Testis (tissue), 2 donors: ENCODE measurements at regions not wholly inside any gene's neighbourhood (a gene's known extent, or its start where the extent isn't known, plus 50 kb on each side); places are given as distances from the start of the nearest gene placed in this dataset.
"Not testable (repeated sequence)": the region's sequence is repeated elsewhere in the genome, so short reads cannot be mapped to it uniquely, and the experiment has no call there.

Source experiments
- DNase-seq: peaks from one replicate; pipeline ENCODE4 v3.0.0-alpha.2; 2019
- H3K27ac ChIP-seq, 2 donors: fragments of 200-600 bp; sonication (generic); one replicate each; pipeline ENCODE4 v1.5.1; 2019
- H3K27me3 ChIP-seq: fragments of 200-600 bp; sonication (generic); one replicate; pipeline ENCODE4 v1.5.1; 2019
- H3K36me3 ChIP-seq: fragments of 200-600 bp; sonication (generic); one replicate; pipeline ENCODE4 v1.5.1; 2017; ENCODE audit warnings: low read depth; ENCODE audit errors: missing control alignments
- H3K4me1 ChIP-seq: fragments of 200-600 bp; sonication (generic); one replicate; pipeline ENCODE4 v1.5.1; 2019
- H3K4me3 ChIP-seq, 2 donors: fragments of 200-600 bp; sonication (generic); one replicate each; pipeline ENCODE4 v1.5.1; 2017 to 2019
- H3K9me3 ChIP-seq: fragments of 200-600 bp; sonication (generic); one replicate; pipeline ENCODE4 v1.5.1; 2017
- POLR2A ChIP-seq: fragments of 450-650 bp; IDR thresholded peaks from one replicate; pipeline ENCODE4 v1.6.1; 2017; ENCODE audit warnings: antibody characterized with exemption, mild to moderate bottlenecking, moderate library complexity
- WGBS, 2 donors: methylation state at CpG; one replicate each; pipeline ENCODE4 v1.1.5; 2018; 5-methylcytosine and 5-hydroxymethylcytosine counted together
- intact Hi-C: fragments of 100-400 bp; cut with DNase I; formaldehyde crosslinking; loops from one replicate; pipeline ENCODE4 v1.15.1; 2023; ENCODE audit warnings: low total_unique reads
- TF ChIP-seq, protein P1 (sequence below), 3 experiments: fragments of 450-650 bp in 2 of 3; fragments of 200-600 bp in 1 of 3; sonication (generic) in 1 of 3; IDR thresholded peaks; one replicate each; pipeline ENCODE4 v1.5.1; 2016 to 2019; ENCODE audit warnings: antibody characterized with exemption in 3 of 3, mild to moderate bottlenecking in 2 of 3, moderate library complexity in 1 of 3

DNA sequence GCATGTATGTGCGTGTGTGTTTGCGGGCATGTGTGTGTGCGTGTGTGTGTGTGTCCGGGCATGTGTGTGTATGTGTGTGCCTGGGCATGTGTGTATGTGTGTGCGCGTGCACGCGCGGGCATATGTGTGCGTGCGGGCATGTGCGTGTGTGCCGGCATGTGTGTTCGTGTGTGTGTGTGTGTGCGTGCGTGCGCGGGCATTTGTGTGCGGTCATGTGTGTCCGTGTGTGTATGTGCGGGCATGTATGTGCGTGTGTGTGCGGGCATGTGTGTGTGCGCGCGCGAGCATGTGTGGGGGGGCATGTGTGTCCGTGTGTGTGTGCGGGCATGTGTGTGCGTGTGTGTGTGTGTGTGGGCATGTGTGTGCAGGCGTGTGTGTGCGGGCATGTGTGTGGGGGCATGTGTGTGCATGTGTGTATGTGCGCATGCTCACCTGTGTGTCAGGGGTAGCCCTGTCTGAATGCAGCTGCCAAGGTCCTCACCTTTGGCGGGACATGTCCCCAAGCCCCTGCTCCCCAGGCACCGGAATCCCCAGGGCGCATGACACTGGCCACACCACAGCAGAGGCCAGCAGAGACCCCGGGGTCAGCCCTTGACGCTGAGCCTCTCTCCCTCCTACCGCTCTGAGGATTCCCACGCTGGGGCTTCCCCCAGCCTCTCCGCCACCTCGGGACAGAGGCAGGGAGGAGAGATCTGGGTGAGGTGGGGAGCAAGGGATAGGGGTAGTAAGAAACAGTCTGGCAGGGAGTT lies 109.5 kb upstream of the NCOR2 start:
- H3K9me3 ChIP-seq, result no peaks in the 10 kb centered on the region
- 79 to 81% methylated on average over 24 to 42 of the region's 42 CpGs for WGBS, 2 donors
- no peak overlapping the region for H3K27ac ChIP-seq
- no peaks in the 10 kb centered on the region for H3K36me3 ChIP-seq
- intact Hi-C loops, result no loop called here
- no peak for TF ChIP-seq POLR2A
- TF ChIP-seq, protein P1, sequence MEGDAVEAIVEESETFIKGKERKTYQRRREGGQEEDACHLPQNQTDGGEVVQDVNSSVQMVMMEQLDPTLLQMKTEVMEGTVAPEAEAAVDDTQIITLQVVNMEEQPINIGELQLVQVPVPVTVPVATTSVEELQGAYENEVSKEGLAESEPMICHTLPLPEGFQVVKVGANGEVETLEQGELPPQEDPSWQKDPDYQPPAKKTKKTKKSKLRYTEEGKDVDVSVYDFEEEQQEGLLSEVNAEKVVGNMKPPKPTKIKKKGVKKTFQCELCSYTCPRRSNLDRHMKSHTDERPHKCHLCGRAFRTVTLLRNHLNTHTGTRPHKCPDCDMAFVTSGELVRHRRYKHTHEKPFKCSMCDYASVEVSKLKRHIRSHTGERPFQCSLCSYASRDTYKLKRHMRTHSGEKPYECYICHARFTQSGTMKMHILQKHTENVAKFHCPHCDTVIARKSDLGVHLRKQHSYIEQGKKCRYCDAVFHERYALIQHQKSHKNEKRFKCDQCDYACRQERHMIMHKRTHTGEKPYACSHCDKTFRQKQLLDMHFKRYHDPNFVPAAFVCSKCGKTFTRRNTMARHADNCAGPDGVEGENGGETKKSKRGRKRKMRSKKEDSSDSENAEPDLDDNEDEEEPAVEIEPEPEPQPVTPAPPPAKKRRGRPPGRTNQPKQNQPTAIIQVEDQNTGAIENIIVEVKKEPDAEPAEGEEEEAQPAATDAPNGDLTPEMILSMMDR (IDR thresholded peaks at IDR 0.05), result no peak
- no peak for DNase-seq
- H3K4me1 ChIP-seq, result peaks cover 47% of the 10 kb centered on the region
- H3K4me3 ChIP-seq, result no peak overlapping the region
- no peaks in the 10 kb centered on the region for H3K27me3 ChIP-seq

DNA sequence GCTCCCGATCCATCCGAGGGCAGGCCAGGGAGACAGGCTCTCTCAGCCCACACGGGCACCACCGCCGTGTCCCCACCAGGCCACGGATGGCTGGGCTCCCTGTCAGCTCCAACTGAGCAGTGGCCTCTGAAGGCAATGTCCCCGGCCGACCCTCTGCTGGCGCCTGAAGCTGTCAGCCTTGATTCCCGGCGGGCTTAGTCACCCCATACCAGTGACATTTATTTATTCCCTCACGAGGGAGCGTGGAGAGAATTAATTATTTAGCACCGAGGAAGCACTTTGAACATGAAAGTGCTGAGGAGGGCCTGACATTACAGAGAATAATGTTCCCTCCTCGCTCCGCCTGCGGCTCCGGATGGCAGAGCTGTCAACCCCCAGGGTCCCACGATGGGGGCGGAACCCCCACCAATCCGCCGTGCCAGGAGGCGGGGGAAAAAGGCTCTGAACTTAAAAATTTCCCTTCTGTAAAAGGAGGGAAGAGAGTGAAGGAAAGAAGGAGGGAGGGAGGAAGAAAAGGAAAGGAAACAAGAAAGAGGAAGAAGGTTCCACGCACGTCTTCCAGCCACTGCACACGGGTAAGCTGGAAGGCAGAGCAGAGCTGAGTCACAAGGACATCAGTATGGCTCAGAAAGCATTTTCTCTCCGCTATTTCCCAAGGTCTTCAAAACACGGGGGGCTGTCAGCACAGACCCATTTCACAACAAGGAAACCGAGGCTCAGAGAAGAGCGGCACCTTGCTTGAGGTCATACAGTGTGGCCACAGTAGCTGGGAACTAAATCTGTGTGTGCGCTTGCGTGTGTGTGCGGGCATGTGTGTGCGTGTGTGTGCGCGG lies 108.7 kb upstream of the NCOR2 start:
- Histone ChIP-seq H3K27ac (peak overlapping the region; percentile 2 to 37), H3K36me3 (no peaks in the 10 kb centered on the region), H3K27me3 (no peaks in the 10 kb centered on the region), H3K4me3 (no peak overlapping the region), H3K4me1 (peaks cover 45% of the 10 kb centered on the region), H3K9me3 (no peaks in the 10 kb centered on the region)
- intact Hi-C loops, result no loop called here
- no peak for DNase-seq
- WGBS, 2 donors, result 55 to 64% methylated on average over 36 of the region's 36 CpGs
- TF ChIP-seq POLR2A, result no peak
- TF ChIP-seq, protein P1 (IDR thresholded peaks at IDR 0.05), result no peak

DNA sequence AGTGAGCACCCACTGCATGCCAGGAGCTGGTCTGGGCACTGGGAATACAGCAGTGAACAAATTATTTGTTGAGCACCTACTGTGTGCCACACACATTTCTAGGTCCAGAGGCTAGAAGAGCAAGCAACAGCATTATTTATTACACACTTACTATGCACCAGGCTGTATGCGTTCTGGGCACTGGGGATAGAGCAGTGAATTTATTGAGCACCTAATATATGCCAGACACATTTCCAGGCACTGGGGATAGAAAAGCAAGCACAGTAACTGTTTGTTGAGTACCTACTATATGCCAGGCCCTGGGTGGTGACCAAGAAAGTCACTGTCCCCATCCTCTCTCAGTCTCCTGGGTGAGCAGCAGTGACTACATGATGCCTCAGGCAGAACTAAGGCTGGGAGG lies 107.5 kb upstream of the NCOR2 start:
- H3K4me3 ChIP-seq, result no peak overlapping the region
- no peaks in the 10 kb centered on the region for H3K36me3 ChIP-seq
- TF ChIP-seq, protein P1 (IDR thresholded peaks at IDR 0.05), result no peak
- TF ChIP-seq POLR2A, result no peak
- no peaks in the 10 kb centered on the region for H3K9me3 ChIP-seq
- WGBS, 2 donors, result 100% methylated on average over 1 of the region's 1 CpG
- DNase-seq, result no peak
- intact Hi-C loops, result no loop called here
- H3K27ac ChIP-seq, result no peak overlapping the region
- H3K27me3 ChIP-seq, result no peaks in the 10 kb centered on the region
- H3K4me1 ChIP-seq, result peaks cover 43% of the 10 kb centered on the region

DNA sequence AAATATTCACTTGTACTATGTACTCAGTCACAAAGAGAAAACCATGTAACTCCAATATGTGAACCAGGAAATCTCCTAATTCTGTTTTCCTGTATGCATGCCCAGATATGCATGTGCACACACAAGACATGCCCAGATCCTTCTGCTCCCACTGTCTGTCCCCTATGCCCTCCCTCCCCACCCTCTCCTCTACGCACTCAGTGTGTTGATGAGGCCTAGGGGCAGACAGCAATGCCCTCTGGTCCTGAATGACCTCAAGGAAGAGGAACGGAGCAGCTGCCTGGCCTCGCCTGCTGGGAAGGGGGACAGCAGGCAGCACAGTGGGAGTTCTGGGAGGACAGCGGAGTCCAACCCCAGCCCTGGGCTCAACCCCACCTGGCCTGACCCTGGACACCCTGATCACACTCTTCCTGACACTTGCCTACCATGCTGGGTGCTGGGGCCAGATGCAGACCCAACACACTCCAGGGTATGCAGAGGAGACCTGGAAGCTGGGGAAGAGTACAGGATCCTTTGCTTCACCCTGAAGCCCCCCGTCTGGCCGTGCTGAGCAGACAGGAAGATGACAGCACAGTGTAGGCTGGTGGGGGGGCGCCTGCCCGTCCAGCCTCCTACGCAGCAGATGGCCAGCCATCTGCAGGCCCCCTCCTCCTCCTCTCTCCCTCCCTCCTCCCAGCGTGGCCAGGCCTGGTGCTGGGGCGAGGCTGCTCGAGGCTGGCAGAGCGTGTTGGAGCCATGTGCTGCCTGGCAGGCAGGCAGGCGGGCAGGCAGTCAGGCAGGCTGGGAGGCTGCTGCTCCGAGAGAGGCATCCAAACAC lies 106.6 kb upstream of the NCOR2 start:
- no peaks in the 10 kb centered on the region for H3K36me3 ChIP-seq
- WGBS, 2 donors, result 64 to 65% methylated on average over 7 to 15 of the region's 15 CpGs
- H3K27ac ChIP-seq, result no peak overlapping the region
- no peaks in the 10 kb centered on the region for H3K27me3 ChIP-seq
- peaks cover 34% of the 10 kb centered on the region for H3K4me1 ChIP-seq
- H3K4me3 ChIP-seq, result no peak overlapping the region
- TF ChIP-seq, protein P1 (IDR thresholded peaks at IDR 0.05), result no peak
- no peak for TF ChIP-seq POLR2A
- H3K9me3 ChIP-seq, result no peaks in the 10 kb centered on the region
- intact Hi-C loops, result no loop called here
- DNase-seq, result no peak

DNA sequence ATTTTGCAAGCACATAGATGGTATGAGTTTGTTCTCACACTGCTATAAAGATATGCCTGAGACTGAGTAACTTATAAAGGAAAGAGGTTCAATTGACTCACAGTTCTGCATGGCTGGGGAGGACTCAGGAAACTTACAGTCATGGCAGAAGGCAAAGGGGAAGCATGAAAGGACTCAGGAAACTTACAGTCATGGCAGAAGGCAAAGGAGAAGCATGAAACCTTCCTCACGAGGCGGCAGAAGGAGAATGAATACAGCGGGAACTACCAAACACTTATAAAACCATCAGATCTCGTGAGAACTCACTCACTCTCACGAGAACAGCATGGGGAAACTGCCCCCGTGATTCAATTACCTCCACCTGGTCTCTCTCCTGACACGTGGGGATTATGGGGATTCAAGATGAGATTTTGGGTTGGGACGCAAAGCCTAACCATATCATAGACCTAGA lies 101.9 kb upstream of the NCOR2 start:
- H3K27me3 ChIP-seq, H3K27ac ChIP-seq, H3K4me3 ChIP-seq, H3K9me3 ChIP-seq, DNase-seq, H3K4me1 ChIP-seq, H3K36me3 ChIP-seq, intact Hi-C loops: not testable (repeated sequence)
- 83 to 95% methylated on average over 8 of the region's 8 CpGs for WGBS, 2 donors
